Activated T-cell treated with anti-CD3 and anti-CD28 coated beads, Interleukin-2, amount 50 U/mL, for 24 hours (primary cell): ENCODE measurements at regions not wholly inside any gene's neighbourhood (a gene's known extent, or its start where the extent isn't known, plus 50 kb on each side); places are given as distances from the start of the nearest gene placed in this dataset.
"Not testable (repeated sequence)": the region's sequence is repeated elsewhere in the genome, so short reads cannot be mapped to it uniquely, and the experiment has no call there.

Experiments
- DNase-seq: peaks from one replicate; pipeline ENCODE4 v3.0.0-alpha.2; 2020
- H3K27ac Mint-ChIP-seq: 2 replicates; pipeline ENCODE4 v1.8.0; 2020; ENCODE audit warnings: mild to moderate bottlenecking, mixed read lengths
- H3K27me3 Mint-ChIP-seq: 2 replicates; pipeline ENCODE4 v1.8.0; 2020; ENCODE audit warnings: mixed read lengths
- H3K36me3 Mint-ChIP-seq: 2 replicates; pipeline ENCODE4 v1.8.0; 2020; ENCODE audit warnings: low read depth, mixed read lengths
- H3K4me1 Mint-ChIP-seq: 2 replicates; pipeline ENCODE4 v1.8.0; 2020; ENCODE audit warnings: low read depth, mixed read lengths
- H3K4me3 Mint-ChIP-seq: 2 replicates; pipeline ENCODE4 v1.8.0; 2020; ENCODE audit warnings: mild to moderate bottlenecking, moderate library complexity, mixed read lengths
- H3K9me3 Mint-ChIP-seq: 2 replicates; pipeline ENCODE4 v1.8.0; 2020; ENCODE audit warnings: mixed read lengths

- H3K4me1 Mint-ChIP-seq, H3K27ac Mint-ChIP-seq, H3K4me3 Mint-ChIP-seq, H3K36me3 Mint-ChIP-seq, H3K27me3 Mint-ChIP-seq, DNase-seq: not testable (repeated sequence)
- peaks cover 13% of the 10 kb centered on the region for H3K9me3 Mint-ChIP-seq
Measured at GRCh38 chr5:134471858-134472449, 53.5 kb upstream of the JADE2 start.

GRCh38 chr5:134468921-134469400 is 56.5 kb upstream of the JADE2 start:
- H3K4me3 Mint-ChIP-seq: no peak overlapping the region
- H3K27me3 Mint-ChIP-seq: no peaks in the 10 kb centered on the region
- peaks cover 13% of the 10 kb centered on the region for H3K9me3 Mint-ChIP-seq
- H3K4me1 Mint-ChIP-seq: peaks cover 28% of the 10 kb centered on the region
- H3K36me3 Mint-ChIP-seq: no peaks in the 10 kb centered on the region
- no peak overlapping the region for H3K27ac Mint-ChIP-seq
- DNase-seq: no peak

- H3K27me3 Mint-ChIP-seq: no peaks in the 10 kb centered on the region
- H3K36me3 Mint-ChIP-seq: no peaks in the 10 kb centered on the region
- H3K4me3 Mint-ChIP-seq: no peak overlapping the region
- H3K9me3 Mint-ChIP-seq: peaks cover 6% of the 10 kb centered on the region
- H3K27ac Mint-ChIP-seq: peak overlapping the region; percentile 11
- DNase-seq: no peak
- H3K4me1 Mint-ChIP-seq: peaks cover 28% of the 10 kb centered on the region
Measured at GRCh38 chr5:134467231-134467630, 55.5 kb upstream of the CDKN2AIPNL start.

GRCh38 chr5:134466241-134467069 is 54.8 kb upstream of the CDKN2AIPNL start:
- Mint-ChIP-seq H3K27me3 (no peaks in the 10 kb centered on the region), H3K4me3 (peak overlapping the region; percentile 78), H3K36me3 (no peaks in the 10 kb centered on the region), H3K27ac (peak overlapping the region; percentile 90), H3K9me3 (no peaks in the 10 kb centered on the region), H3K4me1 (peaks cover 23% of the 10 kb centered on the region)
- peak; percentile 65 for DNase-seq

- Mint-ChIP-seq H3K4me3 (peak overlapping the region; percentile 78), H3K36me3 (no peaks in the 10 kb centered on the region), H3K9me3 (no peaks in the 10 kb centered on the region), H3K27me3 (no peaks in the 10 kb centered on the region), H3K4me1 (peaks cover 23% of the 10 kb centered on the region), H3K27ac (peak overlapping the region; percentile 90)
- peak; percentile 81 for DNase-seq
Measured at GRCh38 chr5:134465816-134466240, 54.1 kb upstream of the CDKN2AIPNL start.

- peaks cover 23% of the 10 kb centered on the region for H3K4me1 Mint-ChIP-seq
- no peak overlapping the region for H3K27ac Mint-ChIP-seq
- no peaks in the 10 kb centered on the region for H3K27me3 Mint-ChIP-seq
- no peak for DNase-seq
- H3K9me3 Mint-ChIP-seq: no peaks in the 10 kb centered on the region
- H3K4me3 Mint-ChIP-seq: peak overlapping the region; percentile 78
- H3K36me3 Mint-ChIP-seq: no peaks in the 10 kb centered on the region
Measured at GRCh38 chr5:134464988-134465815, 53.5 kb upstream of the CDKN2AIPNL start.

- no peaks in the 10 kb centered on the region for H3K36me3 Mint-ChIP-seq
- peaks cover 23% of the 10 kb centered on the region for H3K4me1 Mint-ChIP-seq
- H3K27ac Mint-ChIP-seq: no peak overlapping the region
- DNase-seq: no peak
- no peaks in the 10 kb centered on the region for H3K9me3 Mint-ChIP-seq
- H3K4me3 Mint-ChIP-seq: no peak overlapping the region
- H3K27me3 Mint-ChIP-seq: no peaks in the 10 kb centered on the region
Measured at GRCh38 chr5:134463991-134464760, 52.5 kb upstream of the CDKN2AIPNL start.

GRCh38 chr5:134463176-134463720 is 51.6 kb upstream of the CDKN2AIPNL start:
- Mint-ChIP-seq H3K4me3 (no peak overlapping the region), H3K4me1 (peaks cover 23% of the 10 kb centered on the region), H3K27me3 (no peaks in the 10 kb centered on the region), H3K36me3 (no peaks in the 10 kb centered on the region), H3K9me3 (no peaks in the 10 kb centered on the region), H3K27ac (no peak overlapping the region)
- no peak for DNase-seq

- no peak for DNase-seq
- no peak overlapping the region for H3K27ac Mint-ChIP-seq
- H3K36me3 Mint-ChIP-seq: no peaks in the 10 kb centered on the region
- H3K4me3 Mint-ChIP-seq: no peak overlapping the region
- H3K9me3 Mint-ChIP-seq: no peaks in the 10 kb centered on the region
- H3K27me3 Mint-ChIP-seq: no peaks in the 10 kb centered on the region
- peaks cover 23% of the 10 kb centered on the region for H3K4me1 Mint-ChIP-seq
Measured at GRCh38 chr5:134462761-134463160, 51.1 kb upstream of the CDKN2AIPNL start.

GRCh38 chr5:134462047-134462575 is 50.4 kb upstream of the CDKN2AIPNL start:
- H3K36me3 Mint-ChIP-seq: no peaks in the 10 kb centered on the region
- H3K9me3 Mint-ChIP-seq: no peaks in the 10 kb centered on the region
- peaks cover 21% of the 10 kb centered on the region for H3K4me1 Mint-ChIP-seq
- no peak overlapping the region for H3K27ac Mint-ChIP-seq
- no peak for DNase-seq
- H3K27me3 Mint-ChIP-seq: no peaks in the 10 kb centered on the region
- H3K4me3 Mint-ChIP-seq: no peak overlapping the region
